PFSK-1 (cell line): ENCODE measurements at regions not wholly inside any gene's neighbourhood (a gene's known extent, or its start where the extent isn't known, plus 50 kb on each side); places are given as distances from the start of the nearest gene placed in this dataset.

Source experiments
- POLR2AphosphoS5 ChIP-seq: IDR thresholded peaks from 2 replicates; pipeline ENCODE4 v1.6.1; 2012; ENCODE audit warnings: low read depth, mild to moderate bottlenecking, control low read depth, low read length, moderate library complexity
- REST ChIP-seq, 2 experiments: IDR thresholded peaks; 2 replicates each; pipeline versions ENCODE4 v1.6.1 to v1.8.0; 2011 to 2012; ENCODE audit warnings: low read depth in 2 of 2, low read length in 2 of 2, control low read depth in 1 of 2, inconsistent platforms in 1 of 2, mild to moderate bottlenecking in 1 of 2, moderate library complexity in 1 of 2; ENCODE audit not compliant: insufficient read depth in 1 of 2
- SIN3A ChIP-seq: IDR thresholded peaks from 2 replicates; pipeline ENCODE4 v1.6.1; 2012; ENCODE audit warnings: mild to moderate bottlenecking, low read length, moderate library complexity, borderline replicate concordance; ENCODE audit not compliant: insufficient read depth
- TAF1 ChIP-seq: IDR thresholded peaks from 2 replicates; pipeline ENCODE4 v1.6.1; 2012; ENCODE audit warnings: low read length, control low read depth, borderline replicate concordance; ENCODE audit not compliant: insufficient read depth

GRCh38 chr3:145628211-145628610 lies 532.8 kb downstream of the PLOD2 start:
- no peak for TF ChIP-seq POLR2AphosphoS5
- no peak for TF ChIP-seq REST (IDR thresholded peaks at IDR 0.05; ENCODE audit: insufficient read depth in 1 of 2, low read depth in 2 of 2, low read length in 2 of 2)
- no peak for TF ChIP-seq TAF1
- TF ChIP-seq SIN3A: no peak
